Uterus (tissue), 3 donors: ENCODE measurements at regions not wholly inside any gene's neighbourhood (a gene's known extent, or its start where the extent isn't known, plus 50 kb on each side); places are given as distances from the start of the nearest gene placed in this dataset.

Experiments used
- DNase-seq, 2 donors: peaks; one replicate each; pipeline ENCODE4 v3.0.0-alpha.2; 2019 to 2020
- H3K27ac ChIP-seq, 2 donors: fragments of 200-600 bp; sonication (generic); 1 replicate in 1 of 2; 2 replicates in 1 of 2; pipeline ENCODE4 v1.5.1; 2016 to 2018
- H3K27me3 ChIP-seq, 2 donors: fragments of 200-600 bp; sonication (generic); one replicate each; pipeline ENCODE4 v1.5.1; 2018 to 2019; ENCODE audit warnings: control low read depth in 1 of 2
- H3K36me3 ChIP-seq, 2 donors: fragments of 200-600 bp; sonication (generic); one replicate each; pipeline ENCODE4 v1.5.1; 2019; ENCODE audit warnings: control low read depth in 1 of 2
- H3K4me1 ChIP-seq, 2 donors: fragments of 200-600 bp; sonication (generic); one replicate each; pipeline ENCODE4 v1.5.1; 2018 to 2019; ENCODE audit warnings: control low read depth in 1 of 2
- H3K4me3 ChIP-seq, 2 donors: fragments of 200-600 bp; sonication (generic); 1 replicate in 1 of 2; 2 replicates in 1 of 2; pipeline ENCODE4 v1.5.1; 2018 to 2019; ENCODE audit warnings: mild to moderate bottlenecking in 1 of 2
- H3K9me3 ChIP-seq, 2 donors: fragments of 200-600 bp; sonication (generic); one replicate each; pipeline ENCODE4 v1.5.1; 2019; ENCODE audit warnings: control low read depth in 1 of 2
- CTCF ChIP-seq, 4 experiments: fragments of 200-600 bp in 2 of 4; fragments of 450-650 bp in 2 of 4; sonication (generic) in 2 of 4; IDR thresholded peaks; one replicate each; pipeline ENCODE4 v1.5.1; 2016 to 2019; ENCODE audit warnings: antibody characterized with exemption in 4 of 4, mild to moderate bottlenecking in 2 of 4, moderate library complexity in 1 of 4
- POLR2A ChIP-seq, 2 donors: fragments of 450-650 bp; IDR thresholded peaks; one replicate each; pipeline ENCODE4 v1.6.1; 2016; ENCODE audit warnings: antibody characterized with exemption in 2 of 2, mild to moderate bottlenecking in 1 of 2, moderate library complexity in 1 of 2
- intact Hi-C: fragments of 100-400 bp; cut with DNase I; formaldehyde crosslinking; loops from one replicate; pipeline ENCODE4 v1.15.1; 2023; ENCODE audit warnings: low total_unique reads
- donor health status: DM: yes; HTN: yes; CAD: no.

GRCh38 chr21:17454315-17455027 is 58.4 kb upstream of the CXADR start:
- peak; percentile 71 to 81 for DNase-seq
- no peak overlapping the region for H3K4me3 ChIP-seq
- intact Hi-C loops, result no loop called here

GRCh38 chr21:17455028-17455353 is 57.9 kb upstream of the CXADR start:
- intact Hi-C loops, result no loop called here
- H3K36me3 ChIP-seq, result no peaks in the 10 kb centered on the region
- H3K27ac ChIP-seq, result no peak overlapping the region
- H3K4me1 ChIP-seq, result no peaks in the 10 kb centered on the region
- H3K4me3 ChIP-seq, result no peak overlapping the region
- no peaks in the 10 kb centered on the region for H3K27me3 ChIP-seq
- DNase-seq, result no peak
- H3K9me3 ChIP-seq, result no peaks in the 10 kb centered on the region
- no peak for TF ChIP-seq POLR2A (IDR thresholded peaks at IDR 0.05)
- TF ChIP-seq CTCF (IDR thresholded peaks at IDR 0.05), result no peak

More at GRCh38 chr21:17454315-17455027, 58.4 kb upstream of the CXADR start:
- Histone ChIP-seq H3K4me1 (no peaks in the 10 kb centered on the region), H3K9me3 (no peaks in the 10 kb centered on the region), H3K27me3 (no peaks in the 10 kb centered on the region), H3K27ac (peak overlapping the region; percentile 50 to 59), H3K36me3 (no peaks in the 10 kb centered on the region)
- TF ChIP-seq POLR2A (IDR thresholded peaks at IDR 0.05) (no peak), CTCF (IDR thresholded peaks at IDR 0.05) (no peak)

GRCh38 chr21:17455451-17455850 is 57.4 kb upstream of the CXADR start:
- TF ChIP-seq CTCF (IDR thresholded peaks at IDR 0.05), result no peak
- TF ChIP-seq POLR2A (IDR thresholded peaks at IDR 0.05), result no peak
- H3K9me3 ChIP-seq, result no peaks in the 10 kb centered on the region
- no peak overlapping the region for H3K4me3 ChIP-seq
- DNase-seq, result no peak
- no peaks in the 10 kb centered on the region for H3K4me1 ChIP-seq
- H3K27me3 ChIP-seq, result no peaks in the 10 kb centered on the region
- no peak overlapping the region for H3K27ac ChIP-seq
- intact Hi-C loops, result no loop called here
- H3K36me3 ChIP-seq, result no peaks in the 10 kb centered on the region

- no peak for DNase-seq
- Histone ChIP-seq H3K27me3 (no peaks in the 10 kb centered on the region), H3K9me3 (no peaks in the 10 kb centered on the region), H3K4me1 (no peaks in the 10 kb centered on the region), H3K27ac (no peak overlapping the region), H3K4me3 (no peak overlapping the region), H3K36me3 (no peaks in the 10 kb centered on the region)
- TF ChIP-seq POLR2A (IDR thresholded peaks at IDR 0.05) (no peak), CTCF (IDR thresholded peaks at IDR 0.05) (no peak)
- intact Hi-C loops, result no loop called here
Measured at GRCh38 chr21:17458279-17458678, 54.6 kb upstream of the CXADR start.

GRCh38 chr21:17460094-17460493 is 52.7 kb upstream of the CXADR start:
- H3K4me3 ChIP-seq, result no peak overlapping the region
- intact Hi-C loops, result no loop called here
- no peaks in the 10 kb centered on the region for H3K4me1 ChIP-seq
- no peaks in the 10 kb centered on the region for H3K36me3 ChIP-seq
- no peaks in the 10 kb centered on the region for H3K27me3 ChIP-seq
- peak overlapping the region; percentile 75 to 78 for H3K27ac ChIP-seq
- H3K9me3 ChIP-seq, result no peaks in the 10 kb centered on the region
- DNase-seq, result no peak
- TF ChIP-seq POLR2A (IDR thresholded peaks at IDR 0.05) (no peak), CTCF (IDR thresholded peaks at IDR 0.05) (no peak)
